GM12891 (cell line): ENCODE measurements at regions not wholly inside any gene's neighbourhood (a gene's known extent, or its start where the extent isn't known, plus 50 kb on each side); places are given as distances from the start of the nearest gene placed in this dataset.

ENCODE experiments used
- POLR2A ChIP-seq: IDR thresholded peaks from 2 replicates; pipeline ENCODE4 v1.6.1; 2011; ENCODE audit warnings: low read depth, low read length, control low read depth
- POLR2AphosphoS5 ChIP-seq: IDR thresholded peaks from 2 replicates; pipeline ENCODE4 v1.6.1; 2011; ENCODE audit warnings: low read depth, low read length, control low read depth
- TAF1 ChIP-seq: IDR thresholded peaks from 2 replicates; pipeline ENCODE4 v1.6.1; 2011; ENCODE audit warnings: low read depth, low read length, control low read depth

DNA sequence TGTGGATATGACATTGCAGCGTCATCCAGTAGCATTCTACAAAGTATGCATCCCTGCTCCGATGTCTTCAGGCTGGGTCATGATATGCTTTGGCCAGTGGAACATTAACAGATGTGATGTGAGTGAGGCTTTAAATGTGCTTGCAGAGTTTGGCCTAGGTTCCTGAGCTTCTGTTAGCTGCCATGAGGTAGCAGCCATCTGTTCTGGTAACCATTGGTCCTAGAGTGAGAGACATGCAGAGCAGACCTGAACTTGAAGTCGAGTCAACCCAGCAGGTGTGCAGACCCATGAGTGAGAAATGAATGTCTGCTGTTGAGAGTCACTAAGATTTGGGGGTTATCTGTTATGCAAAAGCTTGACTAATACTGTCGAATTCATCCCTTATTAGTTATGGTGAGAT, 73.8 kb upstream of the NABP1 start:
- TF ChIP-seq POLR2AphosphoS5 (no peak), POLR2A (no peak), TAF1 (no peak)
